ENCODE measurements at regions not wholly inside any gene's neighbourhood (a gene's known extent, or its start where the extent isn't known, plus 50 kb on each side); places are given as distances from the start of the nearest gene placed in this dataset.

DNA sequence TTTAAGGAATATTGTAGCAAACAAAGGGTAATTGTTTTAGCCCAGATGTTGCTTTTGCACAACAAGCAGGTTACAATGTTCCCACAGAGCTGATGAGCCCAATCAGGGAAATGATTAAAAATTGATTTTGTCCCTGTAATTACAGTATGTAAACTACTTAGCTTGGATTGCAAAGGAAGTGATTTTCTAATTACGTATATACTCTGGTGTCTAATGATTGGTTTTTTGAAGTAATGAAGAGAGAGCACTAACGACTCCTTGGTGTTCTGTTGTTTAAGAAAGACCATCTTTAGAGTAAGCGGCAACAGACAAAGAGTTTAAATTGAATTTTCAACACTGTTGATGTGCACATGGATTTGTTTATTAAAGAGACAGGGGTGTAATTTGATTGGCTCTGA, 95.3 kb upstream of the ZNF536 start:
- no peak for DNase-seq (ENCODE audit: low spot score in 2 of 2)
- Histone ChIP-seq H3K4me1 (no peaks in the 10 kb centered on the region), H3K36me3 (no peaks in the 10 kb centered on the region), H3K27me3 (no peaks in the 10 kb centered on the region), H3K9me3 (peaks cover 0 to 6% of the 10 kb centered on the region in 2 donors), H3K4me3 (no peak overlapping the region), H3K27ac (no peak overlapping the region)
- TF ChIP-seq, protein P1, sequence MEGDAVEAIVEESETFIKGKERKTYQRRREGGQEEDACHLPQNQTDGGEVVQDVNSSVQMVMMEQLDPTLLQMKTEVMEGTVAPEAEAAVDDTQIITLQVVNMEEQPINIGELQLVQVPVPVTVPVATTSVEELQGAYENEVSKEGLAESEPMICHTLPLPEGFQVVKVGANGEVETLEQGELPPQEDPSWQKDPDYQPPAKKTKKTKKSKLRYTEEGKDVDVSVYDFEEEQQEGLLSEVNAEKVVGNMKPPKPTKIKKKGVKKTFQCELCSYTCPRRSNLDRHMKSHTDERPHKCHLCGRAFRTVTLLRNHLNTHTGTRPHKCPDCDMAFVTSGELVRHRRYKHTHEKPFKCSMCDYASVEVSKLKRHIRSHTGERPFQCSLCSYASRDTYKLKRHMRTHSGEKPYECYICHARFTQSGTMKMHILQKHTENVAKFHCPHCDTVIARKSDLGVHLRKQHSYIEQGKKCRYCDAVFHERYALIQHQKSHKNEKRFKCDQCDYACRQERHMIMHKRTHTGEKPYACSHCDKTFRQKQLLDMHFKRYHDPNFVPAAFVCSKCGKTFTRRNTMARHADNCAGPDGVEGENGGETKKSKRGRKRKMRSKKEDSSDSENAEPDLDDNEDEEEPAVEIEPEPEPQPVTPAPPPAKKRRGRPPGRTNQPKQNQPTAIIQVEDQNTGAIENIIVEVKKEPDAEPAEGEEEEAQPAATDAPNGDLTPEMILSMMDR (IDR thresholded peaks at IDR 0.05), result no peak
- intact Hi-C loops (cut with DNase I), result no loop called here

GRCh38 chr19:30277941-30278881, 94.0 kb upstream of the ZNF536 start:
- Histone ChIP-seq H3K4me3 (no peak overlapping the region), H3K4me1 (no peaks in the 10 kb centered on the region), H3K9me3 (peaks cover 0 to 5% of the 10 kb centered on the region in 2 donors), H3K36me3 (no peaks in the 10 kb centered on the region), H3K27ac (no peak overlapping the region), H3K27me3 (no peaks in the 10 kb centered on the region)
- TF ChIP-seq, protein P1 (IDR thresholded peaks at IDR 0.05), result no peak
- intact Hi-C loops (cut with DNase I), result no loop called here
- DNase-seq (ENCODE audit: low spot score in 2 of 2), result no peak

DNA sequence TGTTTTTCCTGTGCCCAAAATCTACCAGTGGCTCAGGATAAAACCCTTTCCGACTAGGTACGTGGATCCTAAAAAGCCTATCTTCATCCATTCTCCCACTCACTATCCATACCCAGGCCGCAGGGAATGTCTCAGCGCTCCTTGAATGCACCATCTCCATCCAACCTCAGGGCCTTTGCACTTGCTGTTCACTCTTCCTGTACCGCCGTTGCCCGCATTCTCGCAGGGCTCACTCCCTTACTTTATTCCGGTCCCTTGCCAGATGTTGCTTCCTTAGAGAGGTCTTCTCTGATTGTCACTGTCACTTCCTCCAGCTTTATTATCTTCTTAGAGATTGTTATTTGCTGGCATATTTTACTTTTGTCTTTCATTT, 93.3 kb upstream of the ZNF536 start:
- no peaks in the 10 kb centered on the region for H3K27me3 ChIP-seq
- intact Hi-C loops (cut with DNase I), result no loop called here
- H3K27ac ChIP-seq, result no peak overlapping the region
- no peak overlapping the region for H3K4me3 ChIP-seq
- H3K4me1 ChIP-seq, result no peaks in the 10 kb centered on the region
- TF ChIP-seq, protein P1 (IDR thresholded peaks at IDR 0.05), result no peak
- DNase-seq (ENCODE audit: low spot score in 2 of 2), result no peak
- H3K9me3 ChIP-seq, result no peaks in the 10 kb centered on the region
- no peaks in the 10 kb centered on the region for H3K36me3 ChIP-seq

DNA sequence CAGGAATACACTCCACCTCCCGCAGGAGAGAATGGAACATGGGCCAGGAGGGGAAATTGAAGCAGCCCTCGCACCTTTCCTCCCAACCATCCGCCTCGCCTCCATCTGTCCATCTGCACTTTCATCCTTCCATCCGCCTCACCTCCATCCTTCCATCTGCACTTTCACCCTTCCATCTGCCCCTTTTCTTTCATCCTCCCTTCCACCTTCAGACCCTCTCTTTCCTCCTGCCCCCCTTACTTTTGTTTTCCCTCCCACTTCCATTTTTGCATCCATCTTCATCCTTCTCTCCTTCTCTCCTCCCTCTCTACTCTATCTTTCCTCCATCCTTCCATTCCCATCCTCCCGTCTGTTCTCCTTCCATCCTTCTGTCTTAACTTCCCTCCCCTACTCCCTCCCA, 92.2 kb upstream of the ZNF536 start:
- intact Hi-C loops (cut with DNase I), result no loop called here
- H3K27ac ChIP-seq, result no peak overlapping the region
- TF ChIP-seq, protein P1 (IDR thresholded peaks at IDR 0.05), result no peak
- H3K4me1 ChIP-seq, result no peaks in the 10 kb centered on the region
- H3K36me3 ChIP-seq, result no peaks in the 10 kb centered on the region
- DNase-seq (ENCODE audit: low spot score in 2 of 2), result no peak
- H3K9me3 ChIP-seq, result no peaks in the 10 kb centered on the region
- H3K4me3 ChIP-seq, result no peak overlapping the region
- no peaks in the 10 kb centered on the region for H3K27me3 ChIP-seq

DNA sequence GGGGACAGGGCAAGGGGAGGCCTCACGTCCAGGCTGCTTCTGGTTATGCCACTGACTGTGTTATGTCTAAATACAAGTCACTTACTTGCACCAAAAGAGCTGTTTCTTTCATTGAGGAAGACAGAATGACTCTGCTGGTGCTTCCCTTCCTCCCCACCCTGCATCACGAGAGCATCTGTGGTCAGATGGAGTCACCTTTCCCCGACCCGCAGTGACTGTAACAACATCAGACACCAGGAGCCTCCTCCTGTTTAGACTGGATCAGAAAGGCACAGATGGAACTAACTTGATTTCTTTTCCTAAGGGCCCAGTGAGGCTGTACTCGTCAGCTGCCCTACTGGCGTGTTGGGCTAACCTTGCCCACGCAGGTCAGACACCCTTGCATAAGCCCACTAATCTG, 90.3 kb upstream of the ZNF536 start:
- Histone ChIP-seq H3K27ac (no peak overlapping the region), H3K4me3 (no peak overlapping the region), H3K27me3 (no peaks in the 10 kb centered on the region), H3K9me3 (no peaks in the 10 kb centered on the region), H3K4me1 (no peaks in the 10 kb centered on the region), H3K36me3 (no peaks in the 10 kb centered on the region)
- TF ChIP-seq, protein P1 (IDR thresholded peaks at IDR 0.05), result no peak
- intact Hi-C loops (cut with DNase I), result no loop called here
- DNase-seq (ENCODE audit: low spot score in 2 of 2), result no peak
